Neural cell (in vitro differentiated cells): ENCODE measurements at regions not wholly inside any gene's neighbourhood (a gene's known extent, or its start where the extent isn't known, plus 50 kb on each side); places are given as distances from the start of the nearest gene placed in this dataset.

Source experiments
- H2AFZ ChIP-seq: fragments of 200-600, 300-800 bp; sonication (generic), shearing (Covaris generic); 2 replicates; pipeline ENCODE4 v1.6.0; 2014; ENCODE audit warnings: low read depth, mild to moderate bottlenecking, antibody characterized with exemption, low read length, moderate library complexity
- H3F3A ChIP-seq: fragments of 200-600 bp; shearing (Covaris generic); 2 replicates; pipeline ENCODE4 v1.6.1; 2016; ENCODE audit warnings: mild to moderate bottlenecking, moderate library complexity, mixed read lengths, antibody characterized with exemption, low read length; ENCODE audit not compliant: insufficient read depth, poor library complexity, severe bottlenecking
- H3K27ac ChIP-seq: fragments of 200-600, 300-800 bp; sonication (generic), shearing (Covaris generic); 2 replicates; pipeline ENCODE4 v1.5.1; 2014; ENCODE audit warnings: mild to moderate bottlenecking, low read length, moderate library complexity
- H3K27me3 ChIP-seq: fragments of 300-800, 200-600 bp; sonication (generic), shearing (Covaris generic); 2 replicates; pipeline ENCODE4 v1.6.0; 2014; ENCODE audit warnings: mild to moderate bottlenecking, low read depth, low read length, moderate library complexity; ENCODE audit not compliant: insufficient read depth
- H3K36me3 ChIP-seq: fragments of 300-800, 200-600 bp; sonication (generic), shearing (Covaris generic); 2 replicates; pipeline ENCODE4 v1.5.1; 2014; ENCODE audit warnings: mild to moderate bottlenecking, antibody characterized with exemption, low read length, moderate library complexity; ENCODE audit not compliant: insufficient read depth
- H3K4me2 ChIP-seq: fragments of 300-800, 200-600 bp; sonication (generic), shearing (Covaris generic); 2 replicates; pipeline ENCODE4 v1.6.0; 2014; ENCODE audit warnings: mild to moderate bottlenecking, low read length
- H3K4me3 ChIP-seq: fragments of 300-800, 200-600 bp; sonication (generic), shearing (Covaris generic); 2 replicates; pipeline ENCODE4 v1.5.1; 2014; ENCODE audit warnings: mild to moderate bottlenecking, low read length, moderate library complexity
- H3K79me2 ChIP-seq: fragments of 200-600 bp; shearing (Covaris generic); replicated peaks from 2 replicates; pipeline ENCODE4 v1.6.0; 2014; ENCODE audit warnings: mild to moderate bottlenecking, low read length, moderate library complexity; ENCODE audit not compliant: insufficient read depth
- H3K9ac ChIP-seq: fragments of 300-800, 200-600 bp; sonication (generic), shearing (Covaris generic); 2 replicates; pipeline ENCODE4 v1.6.1; 2016; ENCODE audit warnings: mild to moderate bottlenecking, low read length, mixed read lengths
- H3K9me2 ChIP-seq: fragments of 200-600 bp; shearing (Covaris generic); 2 replicates; pipeline ENCODE4 v1.6.1; 2016; ENCODE audit warnings: mild to moderate bottlenecking, low read length, mixed read lengths; ENCODE audit not compliant: insufficient read depth
- H3K9me3 ChIP-seq: fragments of 200-600, 300-800 bp; sonication (generic), shearing (Covaris generic); 2 replicates; pipeline ENCODE4 v1.6.1; 2016; ENCODE audit warnings: mild to moderate bottlenecking, mixed run types, low read length, moderate library complexity, mixed read lengths
- H4K20me1 ChIP-seq: fragments of 200-600 bp; shearing (Covaris generic); 2 replicates; pipeline ENCODE4 v1.6.1; 2016; ENCODE audit warnings: mild to moderate bottlenecking, mixed run types; ENCODE audit not compliant: insufficient read depth
- CTCF ChIP-seq: fragments of 450-650 bp; IDR thresholded peaks from 2 replicates; pipeline ENCODE4 v1.5.1; 2014; ENCODE audit warnings: antibody characterized with exemption, mild to moderate bottlenecking, moderate library complexity; ENCODE audit not compliant: poor library complexity, severe bottlenecking
- EP300 ChIP-seq: fragments of 450-650 bp; conservative IDR thresholded peaks from 2 replicates; pipeline ENCODE4 v1.6.1; 2014; ENCODE audit warnings: antibody characterized with exemption, mild to moderate bottlenecking, moderate library complexity; ENCODE audit not compliant: poor library complexity, severe bottlenecking
- EZH2 ChIP-seq: fragments of 200-600, 300-800 bp; shearing (Covaris generic), sonication (generic); IDR thresholded peaks from 2 replicates; pipeline ENCODE4 v1.6.1; 2014; ENCODE audit warnings: antibody characterized with exemption, low read length, borderline replicate concordance, mild to moderate bottlenecking; ENCODE audit not compliant: insufficient read depth, poor library complexity, severe bottlenecking
- MXI1 ChIP-seq: fragments of 450-650 bp; conservative IDR thresholded peaks from 2 replicates; pipeline ENCODE4 v1.6.1; 2014; ENCODE audit warnings: antibody characterized with exemption, mild to moderate bottlenecking; ENCODE audit not compliant: poor library complexity, severe bottlenecking
- POLR2AphosphoS5 ChIP-seq: IDR thresholded peaks from 2 replicates; pipeline ENCODE4 v1.6.1; 2012
- RAD21 ChIP-seq: fragments of 450-650 bp; conservative IDR thresholded peaks from 2 replicates; pipeline ENCODE4 v1.6.1; 2014; ENCODE audit warnings: antibody characterized with exemption, mild to moderate bottlenecking, moderate library complexity
- REST ChIP-seq: IDR thresholded peaks from 2 replicates; pipeline ENCODE4 v1.6.1; 2012; ENCODE audit warnings: borderline replicate concordance
- SMC3 ChIP-seq: fragments of 450-650 bp; conservative IDR thresholded peaks from 2 replicates; pipeline ENCODE4 v1.6.1; 2014; ENCODE audit warnings: antibody characterized with exemption, mild to moderate bottlenecking, moderate library complexity; ENCODE audit not compliant: poor library complexity
- TAF1 ChIP-seq: IDR thresholded peaks from 2 replicates; pipeline ENCODE4 v1.6.1; 2012; ENCODE audit warnings: low read depth

GRCh38 chr11:104783241-104783640, 115.0 kb downstream of the CASP12 start:
- Histone ChIP-seq H3K9ac (no peak overlapping the region), H3K9me3 (no peaks in the 10 kb centered on the region), H3K4me2 (no peak overlapping the region), H3K27me3 (no peaks in the 10 kb centered on the region), H3K36me3 (no peaks in the 10 kb centered on the region), H3K4me3 (no peak overlapping the region), H3F3A (no peaks in the 10 kb centered on the region), H3K27ac (no peak overlapping the region), H4K20me1 (no peaks in the 10 kb centered on the region), H2AFZ (no peak overlapping the region), H3K9me2 (peaks cover 3% of the 10 kb centered on the region), H3K79me2 (no peaks in the 10 kb centered on the region)
- TF ChIP-seq TAF1: no peak
- no peak for TF ChIP-seq EZH2
- no peak for TF ChIP-seq REST
- TF ChIP-seq EP300: no peak
- no peak for TF ChIP-seq POLR2AphosphoS5
- TF ChIP-seq MXI1: no peak
- TF ChIP-seq CTCF: no peak
- no peak for TF ChIP-seq SMC3
- no peak for TF ChIP-seq RAD21

- TF ChIP-seq CTCF (no peak), REST (no peak)
Observed at GRCh38 chr11:104782377-104782754, 115.9 kb downstream of the CASP12 start.

More at GRCh38 chr11:104782377-104782754, 115.9 kb downstream of the CASP12 start:
- no peak overlapping the region for H3K4me2 ChIP-seq
- no peak overlapping the region for H2AFZ ChIP-seq
- no peaks in the 10 kb centered on the region for H3K36me3 ChIP-seq
- H3K79me2 ChIP-seq: no peaks in the 10 kb centered on the region
- H3K9me3 ChIP-seq: no peaks in the 10 kb centered on the region
- H3K9ac ChIP-seq: no peak overlapping the region
- H4K20me1 ChIP-seq: no peaks in the 10 kb centered on the region
- H3K27ac ChIP-seq: no peak overlapping the region
- H3K27me3 ChIP-seq: no peaks in the 10 kb centered on the region
- H3K9me2 ChIP-seq: peaks cover 3% of the 10 kb centered on the region
- H3K4me3 ChIP-seq: no peak overlapping the region
- no peaks in the 10 kb centered on the region for H3F3A ChIP-seq
